Panc1 (cell line): ENCODE measurements at regions not wholly inside any gene's neighbourhood (a gene's known extent, or its start where the extent isn't known, plus 50 kb on each side); places are given as distances from the start of the nearest gene placed in this dataset.

ENCODE experiments used
- ATAC-seq: fragments of 200-7000 bp; cut with Tn5 transposase; 2 replicates; pipeline ENCODE4 v1.9.1; 2020; ENCODE audit warnings: mild to moderate bottlenecking, moderate library complexity
- BruUV-seq: library from RNA; stranded (reverse); fragments of 400-500 nt; replicated peaks from 2 replicates; lab custom pipeline; 2021; lab: Mats Ljungman, UMichigan
- CTCF ChIA-PET: fragments of 300-600 bp; sonication (Branson Sonifier 250); formaldehyde crosslinking; loops from one replicate; lab custom pipeline; 2022; ENCODE audit warnings: antibody characterized with exemption; lab: Charles Lee
- POLR2A ChIA-PET: fragments of 300-600 bp; sonication (Branson Sonifier 250); formaldehyde crosslinking; loops from one replicate; lab custom pipeline; 2022; ENCODE audit warnings: antibody characterized with exemption; lab: Charles Lee
- DNase-seq: peaks from one replicate; pipeline ENCODE4 v3.0.0-alpha.2; 2010; ENCODE audit warnings: low read depth, low spot score
- H3K27ac ChIP-seq: 2 replicates; pipeline ENCODE4 v1.5.1; 2011; ENCODE audit warnings: mild to moderate bottlenecking, low read length, inconsistent platforms
- H3K27me3 ChIP-seq: fragments of 200-500 bp; sonication (Bioruptor generic); 2 replicates; pipeline ENCODE4 v1.6.0; 2014; ENCODE audit warnings: low read length, inconsistent platforms; ENCODE audit not compliant: control insufficient read depth, insufficient read depth
- H3K36me3 ChIP-seq: fragments of 200-500 bp; sonication (Bioruptor generic); 2 replicates; pipeline ENCODE4 v1.5.1; 2014; ENCODE audit warnings: inconsistent platforms, mild to moderate bottlenecking, low read length, moderate library complexity; ENCODE audit not compliant: control insufficient read depth, insufficient read depth
- H3K4me1 ChIP-seq: 2 replicates; pipeline ENCODE4 v1.5.1; 2011; ENCODE audit warnings: inconsistent platforms, mild to moderate bottlenecking, low read length, moderate library complexity; ENCODE audit not compliant: control insufficient read depth, insufficient read depth
- H3K4me3 ChIP-seq, 2 experiments: 2 replicates each; pipeline ENCODE4 v1.5.1; 2011 to 2012; ENCODE audit warnings: low read depth in 2 of 2, low read length in 2 of 2, mild to moderate bottlenecking in 2 of 2, inconsistent platforms in 1 of 2, moderate library complexity in 1 of 2
- H3K9me3 ChIP-seq: fragments of 200-500 bp; sonication (Bioruptor generic); 2 replicates; pipeline ENCODE4 v1.5.1; 2014; ENCODE audit warnings: low read depth, mild to moderate bottlenecking, inconsistent platforms, low read length, moderate library complexity; ENCODE audit not compliant: control insufficient read depth, insufficient read depth
- POLR2AphosphoS5 ChIP-seq: IDR thresholded peaks from 2 replicates; pipeline ENCODE4 v1.6.1; 2012; ENCODE audit warnings: mild to moderate bottlenecking, low read depth, low read length, moderate library complexity
- SIN3A ChIP-seq: IDR thresholded peaks from 2 replicates; pipeline ENCODE4 v1.6.1; 2012; ENCODE audit warnings: low read depth, mild to moderate bottlenecking, low read length, moderate library complexity, borderline replicate concordance; ENCODE audit not compliant: insufficient read depth
- TCF7L2 ChIP-seq: IDR thresholded peaks from 2 replicates; pipeline ENCODE4 v1.6.1; 2011; ENCODE audit warnings: mild to moderate bottlenecking, low read depth, low read length, inconsistent platforms
- in situ Hi-C: cut with HindIII; loops from 2 replicates; pipeline ENCODE4 v1.10.0; 2016; ENCODE audit warnings: low sequenced_read_pairs, low pct_unique_long_range_greater_than_20kb
- intact Hi-C: fragments of 100-400 bp; cut with micrococcal nuclease; formaldehyde crosslinking; loops from one replicate; pipeline ENCODE4 v1.10.0; 2022; ENCODE audit not compliant: unreplicated experiment
- TF ChIP-seq, protein P1 (sequence below): fragments of 450-650 bp; IDR thresholded peaks from 2 replicates; pipeline ENCODE4 v1.5.1; 2017; ENCODE audit warnings: mild to moderate bottlenecking
- TF ChIP-seq, protein P2 (sequence below), 2 experiments: IDR thresholded peaks; 2 replicates each; pipeline ENCODE4 v1.6.1; 2011 to 2012; ENCODE audit warnings: low read depth in 2 of 2, control low read depth in 1 of 2, low read length in 1 of 2, mild to moderate bottlenecking in 1 of 2, moderate library complexity in 1 of 2; ENCODE audit not compliant: insufficient read depth in 1 of 2

DNA sequence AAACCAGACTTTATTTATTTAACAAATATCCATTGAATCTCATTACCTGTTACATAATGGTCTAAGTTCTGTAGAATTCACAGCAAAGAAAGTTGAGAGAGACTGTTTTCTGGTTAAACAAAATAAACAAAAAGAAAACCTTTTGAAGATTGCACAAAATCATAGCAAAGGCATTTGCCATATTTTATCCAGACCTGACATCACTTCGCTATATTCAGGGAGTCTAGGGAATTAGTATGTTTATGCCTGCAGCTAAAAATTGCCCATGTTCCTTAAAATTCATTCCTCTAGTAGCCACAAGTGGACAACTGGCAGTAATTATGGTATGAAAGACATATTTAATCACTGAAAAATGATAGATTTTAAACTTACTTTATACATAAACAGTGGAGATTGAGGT is 577.0 kb upstream of the DAB2 start:
- no peaks in the 10 kb centered on the region for H3K27me3 ChIP-seq
- no peaks in the 10 kb centered on the region for H3K9me3 ChIP-seq
- ATAC-seq (no peak), DNase-seq (no peak)
- ChIA-PET POLR2A (no interaction called here), CTCF (no interaction called here)
- H3K4me1 ChIP-seq, result no peaks in the 10 kb centered on the region
- intact Hi-C loops (no loop called here), in situ Hi-C loops (no loop called here)
- TF ChIP-seq TCF7L2 (no peak), SIN3A (no peak), POLR2AphosphoS5 (no peak)
- TF ChIP-seq, protein P1, sequence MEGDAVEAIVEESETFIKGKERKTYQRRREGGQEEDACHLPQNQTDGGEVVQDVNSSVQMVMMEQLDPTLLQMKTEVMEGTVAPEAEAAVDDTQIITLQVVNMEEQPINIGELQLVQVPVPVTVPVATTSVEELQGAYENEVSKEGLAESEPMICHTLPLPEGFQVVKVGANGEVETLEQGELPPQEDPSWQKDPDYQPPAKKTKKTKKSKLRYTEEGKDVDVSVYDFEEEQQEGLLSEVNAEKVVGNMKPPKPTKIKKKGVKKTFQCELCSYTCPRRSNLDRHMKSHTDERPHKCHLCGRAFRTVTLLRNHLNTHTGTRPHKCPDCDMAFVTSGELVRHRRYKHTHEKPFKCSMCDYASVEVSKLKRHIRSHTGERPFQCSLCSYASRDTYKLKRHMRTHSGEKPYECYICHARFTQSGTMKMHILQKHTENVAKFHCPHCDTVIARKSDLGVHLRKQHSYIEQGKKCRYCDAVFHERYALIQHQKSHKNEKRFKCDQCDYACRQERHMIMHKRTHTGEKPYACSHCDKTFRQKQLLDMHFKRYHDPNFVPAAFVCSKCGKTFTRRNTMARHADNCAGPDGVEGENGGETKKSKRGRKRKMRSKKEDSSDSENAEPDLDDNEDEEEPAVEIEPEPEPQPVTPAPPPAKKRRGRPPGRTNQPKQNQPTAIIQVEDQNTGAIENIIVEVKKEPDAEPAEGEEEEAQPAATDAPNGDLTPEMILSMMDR, result no peak
- TF ChIP-seq, protein P2, sequence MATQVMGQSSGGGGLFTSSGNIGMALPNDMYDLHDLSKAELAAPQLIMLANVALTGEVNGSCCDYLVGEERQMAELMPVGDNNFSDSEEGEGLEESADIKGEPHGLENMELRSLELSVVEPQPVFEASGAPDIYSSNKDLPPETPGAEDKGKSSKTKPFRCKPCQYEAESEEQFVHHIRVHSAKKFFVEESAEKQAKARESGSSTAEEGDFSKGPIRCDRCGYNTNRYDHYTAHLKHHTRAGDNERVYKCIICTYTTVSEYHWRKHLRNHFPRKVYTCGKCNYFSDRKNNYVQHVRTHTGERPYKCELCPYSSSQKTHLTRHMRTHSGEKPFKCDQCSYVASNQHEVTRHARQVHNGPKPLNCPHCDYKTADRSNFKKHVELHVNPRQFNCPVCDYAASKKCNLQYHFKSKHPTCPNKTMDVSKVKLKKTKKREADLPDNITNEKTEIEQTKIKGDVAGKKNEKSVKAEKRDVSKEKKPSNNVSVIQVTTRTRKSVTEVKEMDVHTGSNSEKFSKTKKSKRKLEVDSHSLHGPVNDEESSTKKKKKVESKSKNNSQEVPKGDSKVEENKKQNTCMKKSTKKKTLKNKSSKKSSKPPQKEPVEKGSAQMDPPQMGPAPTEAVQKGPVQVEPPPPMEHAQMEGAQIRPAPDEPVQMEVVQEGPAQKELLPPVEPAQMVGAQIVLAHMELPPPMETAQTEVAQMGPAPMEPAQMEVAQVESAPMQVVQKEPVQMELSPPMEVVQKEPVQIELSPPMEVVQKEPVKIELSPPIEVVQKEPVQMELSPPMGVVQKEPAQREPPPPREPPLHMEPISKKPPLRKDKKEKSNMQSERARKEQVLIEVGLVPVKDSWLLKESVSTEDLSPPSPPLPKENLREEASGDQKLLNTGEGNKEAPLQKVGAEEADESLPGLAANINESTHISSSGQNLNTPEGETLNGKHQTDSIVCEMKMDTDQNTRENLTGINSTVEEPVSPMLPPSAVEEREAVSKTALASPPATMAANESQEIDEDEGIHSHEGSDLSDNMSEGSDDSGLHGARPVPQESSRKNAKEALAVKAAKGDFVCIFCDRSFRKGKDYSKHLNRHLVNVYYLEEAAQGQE (IDR thresholded peaks at IDR 0.05; ENCODE audit: insufficient read depth in 1 of 2, low read depth in 2 of 2, low read length in 1 of 2), result no peak
- no peaks in the 10 kb centered on the region for H3K36me3 ChIP-seq
- no peak overlapping the region for H3K27ac ChIP-seq
- BruUV-seq, result no TSS peak
- H3K4me3 ChIP-seq, result no peak overlapping the region

DNA sequence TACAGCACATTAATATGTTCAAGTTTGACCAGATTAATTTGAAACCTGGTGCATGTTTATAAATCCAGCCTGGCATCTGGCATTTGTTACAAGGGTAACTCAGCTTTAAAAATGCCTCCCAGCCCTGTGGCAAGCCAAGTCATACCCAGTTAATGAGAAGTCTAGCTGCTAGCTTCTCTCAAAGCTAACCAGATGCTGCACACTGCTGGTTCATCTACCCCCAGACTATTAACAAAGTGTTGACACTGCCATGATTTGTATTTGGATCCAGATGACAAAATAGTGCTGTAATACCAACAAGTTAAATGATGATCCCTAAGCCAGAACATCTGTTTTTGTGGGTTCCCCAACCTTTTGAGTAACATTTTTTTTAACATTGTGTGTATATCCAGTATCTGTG is 573.7 kb upstream of the DAB2 start:
- in situ Hi-C loops, result no loop called here
- no peaks in the 10 kb centered on the region for H3K36me3 ChIP-seq
- H3K4me1 ChIP-seq, result no peaks in the 10 kb centered on the region
- ATAC-seq (no peak), DNase-seq (no peak)
- no peaks in the 10 kb centered on the region for H3K9me3 ChIP-seq
- H3K27ac ChIP-seq, result no peak overlapping the region
- no peaks in the 10 kb centered on the region for H3K27me3 ChIP-seq
- no TSS peak for BruUV-seq
- POLR2A ChIA-PET, result no interaction called here
- TF ChIP-seq, protein P1, result no peak
- TF ChIP-seq TCF7L2, result no peak
- no peak for TF ChIP-seq SIN3A
- TF ChIP-seq, protein P2 (IDR thresholded peaks at IDR 0.05; ENCODE audit: insufficient read depth in 1 of 2, low read depth in 2 of 2, low read length in 1 of 2), result no peak
- TF ChIP-seq POLR2AphosphoS5, result no peak
- H3K4me3 ChIP-seq, result no peak overlapping the region
- intact Hi-C loops, result no loop called here
- CTCF ChIA-PET, result no interaction called here
